OCI-LY3 (cell line): ENCODE measurements at regions not wholly inside any gene's neighbourhood (a gene's known extent, or its start where the extent isn't known, plus 50 kb on each side); places are given as distances from the start of the nearest gene placed in this dataset.

Source experiments
- H2AFZ ChIP-seq: fragments of 200-600, 300-600 bp; shearing (Covaris generic); 2 replicates; pipeline ENCODE4 v1.6.0; 2014; ENCODE audit warnings: antibody characterized with exemption, low read depth, low read length
- H3K27ac ChIP-seq: fragments of 200-600, 300-600 bp; sonication (generic); 2 replicates; pipeline ENCODE4 v1.5.1; 2014; ENCODE audit warnings: mild to moderate bottlenecking, low read length, moderate library complexity, mixed read lengths
- H3K27me3 ChIP-seq: fragments of 200-600, 300-600 bp; sonication (generic); 2 replicates; pipeline ENCODE4 v1.6.1; 2014; ENCODE audit warnings: low read depth, low read length, mixed read lengths
- H3K36me3 ChIP-seq: fragments of 200-600, 300-600 bp; sonication (generic); replicated peaks from 2 replicates; pipeline ENCODE3; 2014; ENCODE audit warnings: low read depth, low read length, mixed read lengths
- H3K4me1 ChIP-seq: fragments of 300-600, 200-600 bp; sonication (generic); 2 replicates; pipeline ENCODE4 v1.6.1; 2014; ENCODE audit warnings: low read length, mixed read lengths
- H3K4me2 ChIP-seq: fragments of 200-600, 300-600 bp; sonication (generic); 2 replicates; pipeline ENCODE4 v1.6.1; 2014; ENCODE audit warnings: low read length, mixed read lengths
- H3K4me3 ChIP-seq: fragments of 300-600, 200-600 bp; sonication (generic); 2 replicates; pipeline ENCODE4 v1.5.1; 2014; ENCODE audit warnings: antibody characterized with exemption, mild to moderate bottlenecking, low read length, moderate library complexity
- H3K79me2 ChIP-seq: fragments of 300-600, 200-600 bp; shearing (Covaris generic); 2 replicates; pipeline ENCODE4 v1.6.1; 2014; ENCODE audit warnings: mild to moderate bottlenecking, low read length, mixed read lengths
- H3K9ac ChIP-seq: fragments of 300-600, 200-600 bp; shearing (Covaris generic); 2 replicates; pipeline ENCODE4 v1.6.0; 2014; ENCODE audit warnings: mild to moderate bottlenecking, low read length, moderate library complexity
- H3K9me3 ChIP-seq: fragments of 200-600, 300-600 bp; shearing (Covaris generic); 2 replicates; pipeline ENCODE4 v1.6.1; 2014; ENCODE audit warnings: low read length, mixed read lengths; ENCODE audit not compliant: insufficient read depth
- H4K20me1 ChIP-seq: fragments of 200-600, 300-600 bp; sonication (generic); 2 replicates; pipeline ENCODE4 v1.6.1; 2016; ENCODE audit warnings: low read length, mixed read lengths; ENCODE audit not compliant: insufficient read depth
- EZH2phosphoT487 ChIP-seq: fragments of 200-600 bp; shearing (Covaris generic); IDR thresholded peaks from 2 replicates; pipeline ENCODE4 v1.6.1; 2018; ENCODE audit warnings: antibody characterized with exemption, mixed run types, low read depth
- TF ChIP-seq, protein P1 (sequence below): fragments of 200-600, 300-600 bp; sonication (generic); IDR thresholded peaks from 2 replicates; pipeline ENCODE4 v1.5.1; 2014; ENCODE audit warnings: antibody characterized with exemption, low read length, low read depth

DNA sequence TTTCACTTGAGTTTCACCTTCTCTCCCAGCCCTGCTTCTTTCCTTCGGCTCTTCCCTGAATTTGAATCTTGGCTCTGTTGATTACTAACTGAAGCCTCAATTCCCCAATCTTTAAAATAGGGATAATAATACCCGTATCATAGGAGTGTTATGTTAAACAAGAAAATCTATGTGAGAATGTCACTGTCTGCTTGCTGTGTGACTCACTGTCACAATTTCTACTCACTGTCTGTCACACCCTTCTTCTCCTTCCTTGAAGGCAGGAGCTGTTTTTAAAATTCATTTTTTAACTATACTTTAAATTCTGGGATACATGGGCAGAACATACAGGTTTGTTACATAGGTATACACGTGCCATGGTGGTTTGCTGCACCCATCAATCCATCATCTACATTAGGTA, 141.6 kb upstream of the CXCR4 start:
- Histone ChIP-seq H3K36me3 (no peaks in the 10 kb centered on the region), H2AFZ (no peak overlapping the region), H3K4me2 (no peak overlapping the region), H3K4me3 (no peak overlapping the region), H3K27me3 (peaks cover 22% of the 10 kb centered on the region), H4K20me1 (no peaks in the 10 kb centered on the region), H3K9ac (no peak overlapping the region), H3K9me3 (no peaks in the 10 kb centered on the region), H3K4me1 (peaks cover 23% of the 10 kb centered on the region), H3K79me2 (no peaks in the 10 kb centered on the region), H3K27ac (no peak overlapping the region)
- no peak for TF ChIP-seq EZH2phosphoT487
- TF ChIP-seq, protein P1, sequence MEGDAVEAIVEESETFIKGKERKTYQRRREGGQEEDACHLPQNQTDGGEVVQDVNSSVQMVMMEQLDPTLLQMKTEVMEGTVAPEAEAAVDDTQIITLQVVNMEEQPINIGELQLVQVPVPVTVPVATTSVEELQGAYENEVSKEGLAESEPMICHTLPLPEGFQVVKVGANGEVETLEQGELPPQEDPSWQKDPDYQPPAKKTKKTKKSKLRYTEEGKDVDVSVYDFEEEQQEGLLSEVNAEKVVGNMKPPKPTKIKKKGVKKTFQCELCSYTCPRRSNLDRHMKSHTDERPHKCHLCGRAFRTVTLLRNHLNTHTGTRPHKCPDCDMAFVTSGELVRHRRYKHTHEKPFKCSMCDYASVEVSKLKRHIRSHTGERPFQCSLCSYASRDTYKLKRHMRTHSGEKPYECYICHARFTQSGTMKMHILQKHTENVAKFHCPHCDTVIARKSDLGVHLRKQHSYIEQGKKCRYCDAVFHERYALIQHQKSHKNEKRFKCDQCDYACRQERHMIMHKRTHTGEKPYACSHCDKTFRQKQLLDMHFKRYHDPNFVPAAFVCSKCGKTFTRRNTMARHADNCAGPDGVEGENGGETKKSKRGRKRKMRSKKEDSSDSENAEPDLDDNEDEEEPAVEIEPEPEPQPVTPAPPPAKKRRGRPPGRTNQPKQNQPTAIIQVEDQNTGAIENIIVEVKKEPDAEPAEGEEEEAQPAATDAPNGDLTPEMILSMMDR, result no peak

DNA sequence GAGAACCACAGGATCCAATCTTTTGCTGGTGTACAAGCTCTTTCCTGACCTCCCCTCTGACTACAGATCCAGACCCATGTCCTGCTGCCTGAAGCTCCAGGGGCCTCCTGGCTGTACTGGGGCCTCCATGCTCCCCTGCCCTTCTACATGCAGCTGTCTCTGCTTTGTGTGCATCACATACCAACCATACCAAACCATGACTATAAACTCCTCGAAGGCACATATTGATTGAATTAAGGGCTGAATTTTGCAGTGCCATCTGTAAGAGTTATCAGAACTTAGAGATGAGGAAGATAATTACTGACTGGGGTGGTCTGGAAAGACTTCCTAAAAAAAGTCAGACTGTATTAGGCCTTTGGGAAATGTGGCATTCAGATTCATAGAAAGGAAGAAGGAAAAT, 139.9 kb upstream of the CXCR4 start:
- Histone ChIP-seq H3K36me3 (no peaks in the 10 kb centered on the region), H3K9ac (no peak overlapping the region), H3K27ac (no peak overlapping the region), H3K4me2 (no peak overlapping the region), H3K4me1 (peaks cover 39% of the 10 kb centered on the region), H3K4me3 (no peak overlapping the region), H2AFZ (no peak overlapping the region), H3K9me3 (no peaks in the 10 kb centered on the region), H4K20me1 (no peaks in the 10 kb centered on the region), H3K27me3 (peaks cover 22% of the 10 kb centered on the region), H3K79me2 (no peaks in the 10 kb centered on the region)
- no peak for TF ChIP-seq EZH2phosphoT487
- TF ChIP-seq, protein P1, result no peak

DNA sequence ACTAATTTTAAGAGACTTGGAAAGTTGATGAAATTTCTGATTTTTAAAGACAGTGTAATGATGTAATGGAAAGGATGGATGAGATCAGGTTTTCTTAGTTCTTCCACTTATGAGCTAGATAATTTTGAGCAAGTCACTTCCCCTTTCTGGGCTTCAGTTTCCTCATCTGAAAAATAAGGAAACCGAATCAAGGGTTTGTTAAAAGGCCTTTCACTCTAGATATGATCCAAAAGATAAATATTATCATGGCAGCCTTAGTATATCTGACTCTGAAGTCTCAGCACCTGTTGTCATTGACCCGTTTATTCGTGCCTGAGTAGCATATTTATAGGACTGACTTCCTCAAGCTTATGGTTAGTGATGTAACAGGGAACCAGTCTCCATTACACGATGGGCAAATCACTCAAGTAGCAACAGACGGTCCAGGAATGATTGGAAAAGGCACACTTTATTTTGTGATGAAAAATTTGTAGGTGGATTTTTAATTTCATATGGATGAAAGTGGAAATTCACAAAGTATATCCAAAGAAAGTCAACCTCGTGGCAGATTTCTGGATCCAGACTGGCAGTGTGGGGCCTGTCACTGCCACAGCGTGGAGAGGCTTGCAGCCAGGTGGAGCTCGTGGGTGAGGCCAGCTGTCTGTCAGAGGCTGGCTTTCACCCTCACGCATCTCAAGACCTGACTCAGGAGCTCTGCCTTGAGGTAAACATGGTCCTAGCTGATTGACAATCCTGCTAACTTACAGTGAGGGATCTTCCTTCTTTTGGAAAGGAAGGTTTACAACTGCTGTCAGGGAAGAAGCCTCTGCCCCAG, 137.9 kb upstream of the CXCR4 start:
- no peak overlapping the region for H2AFZ ChIP-seq
- peak overlapping the region; percentile 76 for H3K27ac ChIP-seq
- H3K4me3 ChIP-seq, result peak overlapping the region; percentile 3; the same call in 1 of the 2 replicates
- TF ChIP-seq, protein P1, result peak; percentile 61
- no peak for TF ChIP-seq EZH2phosphoT487
- no peaks in the 10 kb centered on the region for H3K9me3 ChIP-seq
- H3K36me3 ChIP-seq, result no peaks in the 10 kb centered on the region
- H3K4me1 ChIP-seq, result peaks cover 39% of the 10 kb centered on the region
- peak overlapping the region; percentile 9; the same call in 1 of the 2 replicates for H3K9ac ChIP-seq
- H3K27me3 ChIP-seq, result peaks cover 22% of the 10 kb centered on the region
- H3K79me2 ChIP-seq, result no peaks in the 10 kb centered on the region
- H3K4me2 ChIP-seq, result peak overlapping the region; percentile 56
- no peaks in the 10 kb centered on the region for H4K20me1 ChIP-seq

DNA sequence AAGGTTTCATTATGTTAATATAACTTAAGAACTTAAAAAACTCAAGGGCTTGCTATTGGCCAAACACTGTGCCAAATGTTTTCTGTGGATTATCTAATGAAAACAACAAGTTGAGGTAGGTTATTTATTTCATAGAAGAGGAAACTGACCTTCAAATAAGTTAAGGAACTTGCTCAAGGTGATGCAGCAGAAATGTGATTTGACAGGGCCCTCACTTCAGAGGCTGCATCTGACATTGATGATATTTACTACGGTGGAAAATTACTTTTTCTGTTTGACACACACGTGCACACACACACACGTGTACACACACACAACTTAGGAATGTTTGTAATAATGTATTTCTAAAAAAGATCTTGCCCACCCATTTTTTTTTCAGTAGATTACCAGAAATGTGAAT, 137.2 kb upstream of the CXCR4 start:
- peaks cover 39% of the 10 kb centered on the region for H3K4me1 ChIP-seq
- no peaks in the 10 kb centered on the region for H3K9me3 ChIP-seq
- no peak for TF ChIP-seq EZH2phosphoT487
- peak overlapping the region; percentile 56 for H3K4me2 ChIP-seq
- peak overlapping the region; percentile 76 for H3K27ac ChIP-seq
- H3K4me3 ChIP-seq, result 0 out of 2 replicates have a peak overlapping the region, but pooled peaks have one; percentile 3
- peak overlapping the region; percentile 5; the same call in 1 of the 2 replicates for H3K9ac ChIP-seq
- peaks cover 22% of the 10 kb centered on the region for H3K27me3 ChIP-seq
- H2AFZ ChIP-seq, result no peak overlapping the region
- no peaks in the 10 kb centered on the region for H3K36me3 ChIP-seq
- H4K20me1 ChIP-seq, result no peaks in the 10 kb centered on the region
- H3K79me2 ChIP-seq, result no peaks in the 10 kb centered on the region
